Bronchial epithelial cell (primary cell): ENCODE measurements at regions not wholly inside any gene's neighbourhood (a gene's known extent, or its start where the extent isn't known, plus 50 kb on each side); places are given as distances from the start of the nearest gene placed in this dataset.

Source experiments
- DNase-seq: peaks from one replicate; pipeline ENCODE4 v3.0.0-alpha.2; 2010; ENCODE audit warnings: low read depth
- FAIRE-seq: peaks from 2 replicates; lab custom pipeline; 2011; peaks lifted over from hg19 to GRCh38; lab: Jason Lieb, UNC
- H3K27me3 ChIP-seq: 2 replicates; pipeline ENCODE4 v1.5.1; 2011; ENCODE audit warnings: low read length; ENCODE audit not compliant: control insufficient read depth, insufficient read depth
- H3K36me3 ChIP-seq: 2 replicates; pipeline ENCODE4 v1.5.1; 2011; ENCODE audit warnings: low read length; ENCODE audit not compliant: control insufficient read depth, insufficient read depth
- H3K4me3 ChIP-seq: 2 replicates; pipeline ENCODE4 v1.5.1; 2011; ENCODE audit warnings: mild to moderate bottlenecking, low read depth, low read length, control low read depth
- CTCF ChIP-seq: IDR thresholded peaks from 2 replicates; pipeline ENCODE4 v1.5.1; 2011; ENCODE audit warnings: mild to moderate bottlenecking, moderate library complexity, low read length, control low read depth, inconsistent platforms; ENCODE audit not compliant: insufficient read depth, severe bottlenecking

DNA sequence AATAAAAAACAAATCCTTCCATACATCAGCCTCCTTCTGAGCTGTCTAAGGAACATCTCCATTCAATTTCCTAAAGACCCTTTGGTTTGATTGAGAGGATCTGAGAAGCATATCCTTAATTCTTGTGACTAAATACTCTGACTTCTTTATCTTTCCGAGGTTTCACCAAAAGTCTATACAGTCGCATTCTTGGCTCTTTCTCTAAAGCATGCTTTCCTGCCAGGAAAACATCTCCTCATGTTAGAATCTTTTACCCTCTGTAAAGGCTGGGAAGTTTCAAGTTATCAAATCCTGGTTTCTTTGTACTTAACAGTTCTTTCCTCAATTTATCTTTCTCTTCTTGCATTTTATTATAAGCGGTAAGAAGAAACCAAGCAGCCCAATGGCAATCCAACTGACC lies 630.4 kb downstream of the PTPRC start:
- Histone ChIP-seq H3K4me3 (no peak overlapping the region), H3K27me3 (no peaks in the 10 kb centered on the region), H3K36me3 (no peaks in the 10 kb centered on the region)
- DNase-seq: no peak
- TF ChIP-seq CTCF: no peak
- no peak for FAIRE-seq

DNA sequence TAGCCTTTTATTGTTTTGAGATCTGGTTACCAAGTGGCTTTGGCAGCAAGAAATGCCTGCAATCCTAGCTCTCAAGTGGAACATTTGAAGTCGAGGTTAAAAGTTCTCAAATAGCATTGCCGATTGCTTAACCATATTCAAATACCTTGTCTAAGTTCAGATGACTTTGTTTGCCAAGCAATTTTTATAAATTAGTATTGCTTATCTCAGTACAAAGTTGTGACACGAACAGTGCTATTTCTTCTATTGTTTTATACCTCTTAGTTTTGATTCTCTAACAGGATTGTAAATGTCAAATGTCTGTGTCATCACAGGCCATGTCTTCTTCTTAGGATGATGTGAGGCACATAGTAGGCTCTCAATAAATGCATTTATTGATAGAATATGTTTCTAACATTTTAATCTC lies 633.3 kb downstream of the PTPRC start:
- no peak for FAIRE-seq
- TF ChIP-seq CTCF: no peak
- peak; percentile 54 for DNase-seq

GRCh38 chr1:199272628-199273086 lies 633.8 kb downstream of the PTPRC start:
- Histone ChIP-seq H3K4me3 (no peak overlapping the region), H3K27me3 (no peaks in the 10 kb centered on the region), H3K36me3 (no peaks in the 10 kb centered on the region)
- no peak for FAIRE-seq
- peak; percentile 95 for DNase-seq
- TF ChIP-seq CTCF: no peak

More for the DNA sequence above, 633.3 kb downstream of the PTPRC start:
- no peaks in the 10 kb centered on the region for H3K27me3 ChIP-seq
- no peak overlapping the region for H3K4me3 ChIP-seq
- H3K36me3 ChIP-seq: no peaks in the 10 kb centered on the region

DNA sequence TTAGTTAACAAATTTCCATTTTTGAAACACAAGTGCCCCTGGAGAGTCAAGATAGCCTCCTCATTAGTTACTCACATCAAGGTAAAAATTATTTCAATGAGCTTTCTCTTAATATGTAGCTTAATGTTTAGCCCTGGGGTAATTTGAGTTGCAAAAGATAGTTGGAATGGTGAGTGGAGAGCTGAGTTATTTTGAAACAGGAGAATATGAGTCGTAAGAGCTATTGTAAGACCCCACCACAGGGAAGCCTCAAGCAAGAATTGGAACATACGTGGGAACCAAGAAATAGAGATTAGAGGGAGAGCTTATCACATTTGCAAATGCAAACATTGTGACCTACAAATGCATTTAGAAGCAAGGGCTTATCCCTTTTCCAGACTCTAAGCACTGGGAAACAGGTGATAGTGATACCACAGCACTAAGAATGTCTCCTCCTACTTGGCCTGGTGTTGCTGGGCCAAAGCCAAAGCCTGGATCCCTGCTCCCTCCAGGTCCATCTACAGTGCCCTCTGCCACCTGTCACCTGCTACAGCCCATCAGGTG lies 635.1 kb downstream of the PTPRC start:
- no peak overlapping the region for H3K4me3 ChIP-seq
- DNase-seq (peak; percentile 72), FAIRE-seq (no peak)
- no peaks in the 10 kb centered on the region for H3K36me3 ChIP-seq
- TF ChIP-seq CTCF: no peak
- H3K27me3 ChIP-seq: no peaks in the 10 kb centered on the region

GRCh38 chr1:199279067-199279466 lies 640.2 kb downstream of the PTPRC start:
- H3K4me3 ChIP-seq: no peak overlapping the region
- TF ChIP-seq CTCF: no peak
- FAIRE-seq (no peak), DNase-seq (peak; percentile 56)
- H3K27me3 ChIP-seq: no peaks in the 10 kb centered on the region
- no peaks in the 10 kb centered on the region for H3K36me3 ChIP-seq
